GM12878 (cell line): ENCODE measurements at regions not wholly inside any gene's neighbourhood (a gene's known extent, or its start where the extent isn't known, plus 50 kb on each side); places are given as distances from the start of the nearest gene placed in this dataset.

Experiments
- BCL11A ChIP-seq: IDR thresholded peaks from 2 replicates; pipeline ENCODE4 v1.6.1; 2011; ENCODE audit warnings: low read depth, low read length
- BHLHE40 ChIP-seq, 2 experiments: fragments of 450-650 bp in 1 of 2; IDR thresholded peaks; 2 replicates each; pipeline ENCODE4 v1.6.1; 2011 to 2017; ENCODE audit warnings: low read depth in 2 of 2, borderline replicate concordance in 1 of 2, improper control_type of control experiment in 1 of 2, low read length in 1 of 2, mild to moderate bottlenecking in 1 of 2
- GABPA ChIP-seq: IDR thresholded peaks from 2 replicates; pipeline ENCODE4 v1.6.1; 2014; ENCODE audit warnings: antibody characterized with exemption, low read depth, mild to moderate bottlenecking, inconsistent platforms
- HDGF ChIP-seq: fragments of 450-650 bp; IDR thresholded peaks from 2 replicates; pipeline ENCODE4 v1.6.1; 2016; ENCODE audit warnings: antibody characterized with exemption
- MYC ChIP-seq: IDR thresholded peaks from 2 replicates; pipeline ENCODE4 v1.6.1; 2011; ENCODE audit warnings: mild to moderate bottlenecking, low read length, moderate library complexity, inconsistent platforms; ENCODE audit not compliant: insufficient read depth, insufficient replicate concordance, insufficient read length, severe bottlenecking
- NBN ChIP-seq: fragments of 450-650 bp; IDR thresholded peaks from 2 replicates; pipeline ENCODE4 v1.6.1; 2016
- NFXL1 ChIP-seq: fragments of 450-650 bp; IDR thresholded peaks from 2 replicates; pipeline ENCODE4 v1.6.1; 2017; ENCODE audit warnings: antibody characterized with exemption, mild to moderate bottlenecking, borderline replicate concordance
- NFYB ChIP-seq: IDR thresholded peaks from 2 replicates; pipeline ENCODE4 v1.6.1; 2011; ENCODE audit warnings: low read depth, mild to moderate bottlenecking, low read length, improper control_type of control experiment, moderate library complexity; ENCODE audit not compliant: insufficient read depth
- NR2C2 ChIP-seq: IDR thresholded peaks from 2 replicates; pipeline ENCODE4 v1.6.1; 2011; ENCODE audit warnings: borderline replicate concordance, low read depth; ENCODE audit not compliant: control insufficient read depth, insufficient read length
- RAD21 ChIP-seq: IDR thresholded peaks from 2 replicates; pipeline ENCODE4 v1.6.1; 2011; ENCODE audit warnings: mild to moderate bottlenecking, low read depth, low read length, moderate library complexity; ENCODE audit not compliant: insufficient read depth
- SMAD1 ChIP-seq: fragments of 450-650 bp; IDR thresholded peaks from 2 replicates; pipeline ENCODE4 v1.6.1; 2018; ENCODE audit warnings: mild to moderate bottlenecking, low read depth; ENCODE audit not compliant: partially characterized antibody
- SMARCA5 ChIP-seq: fragments of 450-650 bp; IDR thresholded peaks from 2 replicates; pipeline ENCODE4 v1.6.1; 2017; ENCODE audit warnings: mild to moderate bottlenecking
- SMC3 ChIP-seq: IDR thresholded peaks from 2 replicates; pipeline ENCODE4 v1.6.1; 2011; ENCODE audit warnings: low read length, improper control_type of control experiment, borderline replicate concordance
- SUPT20H ChIP-seq: IDR thresholded peaks from 2 replicates; pipeline ENCODE4 v1.6.1; 2011; ENCODE audit warnings: low read depth, mild to moderate bottlenecking, low read length, moderate library complexity, borderline replicate concordance; ENCODE audit not compliant: control insufficient read depth
- TARDBP ChIP-seq: IDR thresholded peaks from 2 replicates; pipeline ENCODE4 v1.6.1; 2016; ENCODE audit warnings: borderline replicate concordance
- ZNF274 ChIP-seq: IDR thresholded peaks from one replicate; pipeline ENCODE4 v1.8.0; 2011; ENCODE audit not compliant: insufficient read length, insufficient read depth
- TF ChIP-seq, protein P1 (sequence below): IDR thresholded peaks from 2 replicates; pipeline ENCODE4 v1.6.1; 2012; ENCODE audit warnings: low read depth, low read length, improper control_type of control experiment
- TF ChIP-seq, protein P2 (sequence below): fragments of 150-350 bp; IDR thresholded peaks from 2 replicates; pipeline ENCODE4 v1.6.1; 2014; ENCODE audit warnings: mild to moderate bottlenecking, low read depth, low read length
- TF ChIP-seq, protein P3 (sequence below): fragments of 450-650 bp; formaldehyde crosslinking; IDR thresholded peaks from 2 replicates; pipeline ENCODE4 v1.4.0; 2022; ENCODE audit warnings: mild to moderate bottlenecking, moderate library complexity
- TF ChIP-seq, protein P4 (sequence below): fragments of 450-650 bp; IDR thresholded peaks from 2 replicates; pipeline ENCODE4 v1.6.1; 2017; ENCODE audit warnings: antibody characterized with exemption, mild to moderate bottlenecking, moderate library complexity

DNA sequence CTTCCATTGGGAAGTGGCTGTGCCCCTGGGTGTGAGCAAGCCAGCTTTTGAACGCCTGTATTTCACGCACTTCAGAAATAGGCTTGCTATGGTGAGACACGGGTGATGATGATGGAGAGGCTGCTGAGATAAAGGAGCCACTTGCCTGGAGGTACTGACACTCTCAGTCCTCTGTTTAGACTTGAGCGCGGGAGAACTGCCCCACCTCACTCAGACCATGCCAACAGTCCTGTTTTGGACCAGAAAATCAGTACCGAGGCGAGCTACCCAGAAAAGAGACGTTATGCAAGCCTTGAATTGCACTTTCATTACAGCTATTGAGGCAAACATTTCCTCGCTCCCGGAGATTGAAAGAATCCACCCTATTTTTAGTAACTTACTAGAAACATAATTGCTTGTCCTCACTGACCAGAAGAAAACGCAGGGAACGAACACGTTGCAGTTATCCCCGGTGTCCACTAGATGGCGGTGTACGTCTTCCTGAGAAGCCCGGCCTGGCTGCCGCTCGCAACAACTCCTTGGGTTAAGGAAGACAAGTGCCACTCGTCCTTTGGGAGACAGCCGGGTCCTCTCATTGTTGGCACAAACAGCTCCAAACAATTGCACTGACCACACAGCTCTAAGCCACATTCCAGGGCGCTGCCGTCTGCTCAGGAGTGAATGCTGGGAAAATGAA, 142.4 kb downstream of the PSAT1 start (continued):
- TF ChIP-seq TARDBP (0 out of 2 replicates have a peak, but pooled peaks have one; percentile 54), SMC3 (peak; percentile 70), MYC (no peak), SMAD1 (no peak), SMARCA5 (no peak), BHLHE40 (IDR thresholded peaks at IDR 0.05; ENCODE audit: borderline replicate concordance in 1 of 2, low read depth in 2 of 2, low read length in 1 of 2) (no peak), RAD21 (peak; percentile 83), GABPA (no peak), NR2C2 (no peak), SUPT20H (no peak), ZNF274 (no peak), HDGF (no peak), NBN (no peak), BCL11A (no peak), NFYB (no peak), NFXL1 (no peak)
- TF ChIP-seq, protein P1, sequence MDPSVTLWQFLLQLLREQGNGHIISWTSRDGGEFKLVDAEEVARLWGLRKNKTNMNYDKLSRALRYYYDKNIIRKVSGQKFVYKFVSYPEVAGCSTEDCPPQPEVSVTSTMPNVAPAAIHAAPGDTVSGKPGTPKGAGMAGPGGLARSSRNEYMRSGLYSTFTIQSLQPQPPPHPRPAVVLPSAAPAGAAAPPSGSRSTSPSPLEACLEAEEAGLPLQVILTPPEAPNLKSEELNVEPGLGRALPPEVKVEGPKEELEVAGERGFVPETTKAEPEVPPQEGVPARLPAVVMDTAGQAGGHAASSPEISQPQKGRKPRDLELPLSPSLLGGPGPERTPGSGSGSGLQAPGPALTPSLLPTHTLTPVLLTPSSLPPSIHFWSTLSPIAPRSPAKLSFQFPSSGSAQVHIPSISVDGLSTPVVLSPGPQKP: no peak
- TF ChIP-seq, protein P2, sequence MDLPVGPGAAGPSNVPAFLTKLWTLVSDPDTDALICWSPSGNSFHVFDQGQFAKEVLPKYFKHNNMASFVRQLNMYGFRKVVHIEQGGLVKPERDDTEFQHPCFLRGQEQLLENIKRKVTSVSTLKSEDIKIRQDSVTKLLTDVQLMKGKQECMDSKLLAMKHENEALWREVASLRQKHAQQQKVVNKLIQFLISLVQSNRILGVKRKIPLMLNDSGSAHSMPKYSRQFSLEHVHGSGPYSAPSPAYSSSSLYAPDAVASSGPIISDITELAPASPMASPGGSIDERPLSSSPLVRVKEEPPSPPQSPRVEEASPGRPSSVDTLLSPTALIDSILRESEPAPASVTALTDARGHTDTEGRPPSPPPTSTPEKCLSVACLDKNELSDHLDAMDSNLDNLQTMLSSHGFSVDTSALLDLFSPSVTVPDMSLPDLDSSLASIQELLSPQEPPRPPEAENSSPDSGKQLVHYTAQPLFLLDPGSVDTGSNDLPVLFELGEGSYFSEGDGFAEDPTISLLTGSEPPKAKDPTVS: no peak
- TF ChIP-seq, protein P3, sequence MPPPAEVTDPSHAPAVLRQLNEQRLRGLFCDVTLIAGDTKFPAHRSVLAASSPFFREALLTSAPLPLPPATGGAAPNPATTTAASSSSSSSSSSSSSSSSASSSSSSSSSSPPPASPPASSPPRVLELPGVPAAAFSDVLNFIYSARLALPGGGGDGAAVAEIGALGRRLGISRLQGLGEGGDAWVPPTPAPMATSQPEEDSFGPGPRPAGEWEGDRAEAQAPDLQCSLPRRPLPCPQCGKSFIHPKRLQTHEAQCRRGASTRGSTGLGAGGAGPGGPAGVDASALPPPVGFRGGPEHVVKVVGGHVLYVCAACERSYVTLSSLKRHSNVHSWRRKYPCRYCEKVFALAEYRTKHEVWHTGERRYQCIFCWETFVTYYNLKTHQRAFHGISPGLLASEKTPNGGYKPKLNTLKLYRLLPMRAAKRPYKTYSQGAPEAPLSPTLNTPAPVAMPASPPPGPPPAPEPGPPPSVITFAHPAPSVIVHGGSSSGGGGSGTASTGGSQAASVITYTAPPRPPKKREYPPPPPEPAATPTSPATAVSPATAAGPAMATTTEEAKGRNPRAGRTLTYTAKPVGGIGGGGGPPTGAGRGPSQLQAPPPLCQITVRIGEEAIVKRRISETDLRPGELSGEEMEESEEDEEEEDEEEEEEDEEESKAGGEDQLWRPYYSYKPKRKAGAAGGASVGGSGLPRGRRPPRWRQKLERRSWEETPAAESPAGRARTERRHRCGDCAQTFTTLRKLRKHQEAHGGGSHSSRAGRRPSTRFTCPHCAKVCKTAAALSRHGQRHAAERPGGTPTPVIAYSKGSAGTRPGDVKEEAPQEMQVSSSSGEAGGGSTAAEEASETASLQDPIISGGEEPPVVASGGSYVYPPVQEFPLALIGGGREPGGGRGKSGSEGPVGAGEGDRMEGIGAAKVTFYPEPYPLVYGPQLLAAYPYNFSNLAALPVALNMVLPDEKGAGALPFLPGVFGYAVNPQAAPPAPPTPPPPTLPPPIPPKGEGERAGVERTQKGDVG (CRISPR knock-in tag): no peak
- TF ChIP-seq, protein P4, sequence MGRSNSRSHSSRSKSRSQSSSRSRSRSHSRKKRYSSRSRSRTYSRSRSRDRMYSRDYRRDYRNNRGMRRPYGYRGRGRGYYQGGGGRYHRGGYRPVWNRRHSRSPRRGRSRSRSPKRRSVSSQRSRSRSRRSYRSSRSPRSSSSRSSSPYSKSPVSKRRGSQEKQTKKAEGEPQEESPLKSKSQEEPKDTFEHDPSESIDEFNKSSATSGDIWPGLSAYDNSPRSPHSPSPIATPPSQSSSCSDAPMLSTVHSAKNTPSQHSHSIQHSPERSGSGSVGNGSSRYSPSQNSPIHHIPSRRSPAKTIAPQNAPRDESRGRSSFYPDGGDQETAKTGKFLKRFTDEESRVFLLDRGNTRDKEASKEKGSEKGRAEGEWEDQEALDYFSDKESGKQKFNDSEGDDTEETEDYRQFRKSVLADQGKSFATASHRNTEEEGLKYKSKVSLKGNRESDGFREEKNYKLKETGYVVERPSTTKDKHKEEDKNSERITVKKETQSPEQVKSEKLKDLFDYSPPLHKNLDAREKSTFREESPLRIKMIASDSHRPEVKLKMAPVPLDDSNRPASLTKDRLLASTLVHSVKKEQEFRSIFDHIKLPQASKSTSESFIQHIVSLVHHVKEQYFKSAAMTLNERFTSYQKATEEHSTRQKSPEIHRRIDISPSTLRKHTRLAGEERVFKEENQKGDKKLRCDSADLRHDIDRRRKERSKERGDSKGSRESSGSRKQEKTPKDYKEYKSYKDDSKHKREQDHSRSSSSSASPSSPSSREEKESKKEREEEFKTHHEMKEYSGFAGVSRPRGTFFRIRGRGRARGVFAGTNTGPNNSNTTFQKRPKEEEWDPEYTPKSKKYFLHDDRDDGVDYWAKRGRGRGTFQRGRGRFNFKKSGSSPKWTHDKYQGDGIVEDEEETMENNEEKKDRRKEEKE: no peak
